ENCODE measurements at regions not wholly inside any gene's neighbourhood (a gene's known extent, or its start where the extent isn't known, plus 50 kb on each side); places are given as distances from the start of the nearest gene placed in this dataset.

- TF ChIP-seq POLR2A (IDR thresholded peaks at IDR 0.05; ENCODE audit: low read depth, low read length) = no peak
- no peak for TF ChIP-seq SPI1 (IDR thresholded peaks at IDR 0.05; ENCODE audit: low read depth, low read length)
Measured at GRCh38 chr20:50389808-50390684, 120.1 kb upstream of the PTPN1 start.
